Trophoblast cell (in vitro differentiated cells and primary cell): ENCODE measurements at regions not wholly inside any gene's neighbourhood (a gene's known extent, or its start where the extent isn't known, plus 50 kb on each side); places are given as distances from the start of the nearest gene placed in this dataset.

Experiments used
- DNase-seq, 2 donors: peaks; one replicate each; pipeline ENCODE4 v3.0.0-alpha.2; 2016
- H2AFZ ChIP-seq: 2 replicates; pipeline ENCODE4 v1.6.1; 2013; ENCODE audit warnings: low read length, moderate library complexity, mild to moderate bottlenecking; ENCODE audit not compliant: insufficient read depth, poor library complexity
- H2AK5ac ChIP-seq: 2 replicates; pipeline ENCODE4 v1.6.1; 2013; ENCODE audit warnings: mild to moderate bottlenecking, low read length
- H2BK120ac ChIP-seq: 2 replicates; pipeline ENCODE4 v1.6.1; 2013; ENCODE audit warnings: low read length, mild to moderate bottlenecking, moderate library complexity; ENCODE audit not compliant: insufficient read depth, poor library complexity
- H2BK12ac ChIP-seq: 2 replicates; pipeline ENCODE4 v1.6.1; 2013; ENCODE audit warnings: mild to moderate bottlenecking, low read length, moderate library complexity
- H2BK5ac ChIP-seq: 2 replicates; pipeline ENCODE4 v1.6.1; 2013; ENCODE audit warnings: low read length, low read depth, moderate library complexity, mild to moderate bottlenecking; ENCODE audit not compliant: poor library complexity
- H3K14ac ChIP-seq: 2 replicates; pipeline ENCODE4 v1.6.1; 2013; ENCODE audit warnings: mild to moderate bottlenecking, low read length
- H3K18ac ChIP-seq: 2 replicates; pipeline ENCODE4 v1.6.1; 2013; ENCODE audit warnings: mild to moderate bottlenecking, low read length
- H3K23ac ChIP-seq: 2 replicates; pipeline ENCODE4 v1.6.1; 2013; ENCODE audit warnings: low read length
- H3K27ac ChIP-seq: 2 replicates; pipeline ENCODE4 v1.5.1; 2013; ENCODE audit warnings: low read depth, mild to moderate bottlenecking, inconsistent platforms, low read length, moderate library complexity
- H3K27me3 ChIP-seq: 2 replicates; pipeline ENCODE4 v1.6.1; 2013; ENCODE audit warnings: inconsistent platforms, mild to moderate bottlenecking, low read length, moderate library complexity; ENCODE audit not compliant: insufficient read depth
- H3K36me3 ChIP-seq, 2 experiments: 1 replicate in 1 of 2; 2 replicates in 1 of 2; pipeline ENCODE4 v1.6.1; 2013; ENCODE audit warnings: low read length in 2 of 2, mild to moderate bottlenecking in 2 of 2, moderate library complexity in 1 of 2; ENCODE audit not compliant: insufficient read depth in 2 of 2, control insufficient read depth in 1 of 2
- H3K4ac ChIP-seq: 2 replicates; pipeline ENCODE4 v1.6.1; 2013; ENCODE audit warnings: low read depth, mild to moderate bottlenecking, low read length, moderate library complexity
- H3K4me1 ChIP-seq, 2 experiments: 1 replicate in 1 of 2; 2 replicates in 1 of 2; pipeline ENCODE4 v1.6.1; 2013; ENCODE audit warnings: low read length in 2 of 2, mild to moderate bottlenecking in 2 of 2, moderate library complexity in 1 of 2; ENCODE audit not compliant: insufficient read depth in 2 of 2, control insufficient read depth in 1 of 2
- H3K4me2 ChIP-seq: 2 replicates; pipeline ENCODE4 v1.6.1; 2013; ENCODE audit warnings: inconsistent platforms, mild to moderate bottlenecking, low read length, moderate library complexity
- H3K4me3 ChIP-seq: 2 replicates; pipeline ENCODE4 v1.5.1; 2013; ENCODE audit warnings: mild to moderate bottlenecking, low read depth, low read length, inconsistent platforms
- H3K79me1 ChIP-seq: one replicate; pipeline ENCODE4 v1.6.1; 2013; ENCODE audit warnings: low read length
- H3K79me2 ChIP-seq: 2 replicates; pipeline ENCODE4 v1.6.1; 2013; ENCODE audit warnings: low read length, mild to moderate bottlenecking; ENCODE audit not compliant: control insufficient read depth, insufficient read depth, poor library complexity
- H3K9ac ChIP-seq: 2 replicates; pipeline ENCODE4 v1.6.1; 2013; ENCODE audit warnings: mild to moderate bottlenecking, low read length
- H3K9me3 ChIP-seq: 2 replicates; pipeline ENCODE4 v1.6.1; 2013; ENCODE audit warnings: low read depth, mild to moderate bottlenecking, control low read depth, inconsistent platforms, low read length; ENCODE audit not compliant: insufficient read depth
- H4K12ac ChIP-seq: 2 replicates; pipeline ENCODE4 v1.6.1; 2013; ENCODE audit warnings: low read depth, mild to moderate bottlenecking, low read length, moderate library complexity
- H4K8ac ChIP-seq: 2 replicates; pipeline ENCODE4 v1.6.1; 2013; ENCODE audit warnings: low read depth, mild to moderate bottlenecking, low read length, moderate library complexity
- H4K91ac ChIP-seq: one replicate; pipeline ENCODE4 v1.6.1; 2013; ENCODE audit warnings: low read depth, mild to moderate bottlenecking, low read length, moderate library complexity
- WGBS: extraction: QIAGEN DNeasy Blood & Tissue Kit; methylation state at CpG from one replicate; pipeline ENCODE4 v1.1.7; 2013; ENCODE audit warnings: missing lambda C conversion rate; ENCODE audit not compliant: insufficient read length, insufficient coverage; ENCODE audit errors: extremely low coverage; 5-methylcytosine and 5-hydroxymethylcytosine counted together

DNA sequence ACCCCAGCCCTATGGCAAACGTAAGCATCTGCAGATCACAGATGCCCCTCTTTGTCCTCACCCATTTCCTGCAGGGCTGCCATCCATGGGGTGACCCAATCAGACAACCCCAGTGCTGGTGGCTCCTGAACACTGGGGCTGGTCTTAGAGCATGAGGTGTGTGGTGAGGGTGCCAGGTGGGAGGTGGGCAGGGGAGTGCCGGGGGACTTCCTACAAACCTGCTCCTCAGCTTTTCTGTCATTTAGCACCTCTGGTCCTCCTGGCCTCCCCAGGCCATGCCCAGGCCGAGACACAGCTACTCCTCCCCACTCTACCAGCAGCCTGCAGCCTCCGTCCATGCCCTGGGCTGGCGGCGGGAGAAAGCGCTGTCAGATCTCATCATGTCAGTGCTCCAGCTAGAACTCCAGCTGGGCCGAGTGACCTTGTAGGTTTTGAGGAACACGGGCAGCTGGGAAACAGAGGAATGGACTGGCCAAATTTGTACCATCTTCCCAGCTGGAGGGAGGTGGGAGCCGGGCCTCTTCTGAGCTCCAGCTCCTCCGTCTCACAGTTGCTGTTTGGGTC, 157.7 kb upstream of the NECTIN1 start:
- WGBS: no CpG with 5 or more reads among the region's 11 CpGs
- no peaks in the 10 kb centered on the region for H3K79me1 ChIP-seq
- no peak overlapping the region for H4K12ac ChIP-seq

DNA sequence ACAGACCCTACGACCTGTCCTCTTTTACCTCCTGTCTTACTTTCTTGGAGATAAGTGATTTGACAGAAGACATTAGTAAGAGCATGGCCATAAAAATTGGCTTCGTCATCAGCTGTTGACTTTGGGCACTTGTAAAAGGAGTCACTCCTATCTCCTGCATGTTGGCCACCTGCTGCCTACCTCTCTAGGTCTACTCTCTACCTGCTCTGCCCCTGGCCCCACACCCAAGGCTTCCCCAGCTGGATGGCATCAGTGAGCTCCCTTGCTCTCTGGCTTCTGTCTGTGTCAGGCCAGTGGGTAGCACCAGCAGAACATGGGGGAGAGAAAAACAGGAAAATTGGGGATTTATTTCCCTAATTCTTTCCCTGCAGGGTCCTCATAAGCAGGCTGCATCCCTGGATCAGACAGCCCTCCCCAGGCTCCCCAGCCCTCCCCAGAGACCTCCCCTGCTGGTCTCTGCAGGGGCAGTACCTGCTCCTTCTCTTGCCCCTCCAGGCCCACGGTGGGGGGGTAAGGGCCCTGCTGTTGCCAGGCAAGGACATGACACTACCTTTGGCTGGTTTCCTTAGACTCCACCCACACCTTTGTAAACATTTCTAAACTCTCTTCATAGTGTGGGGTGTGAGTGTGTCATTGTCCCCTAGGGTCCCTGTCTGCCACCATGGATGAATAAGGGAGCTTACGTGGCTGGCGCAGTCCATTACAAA, 157.0 kb upstream of the NECTIN1 start:
- Histone ChIP-seq H3K36me3 (no peaks in the 10 kb centered on the region), H4K12ac (no peak overlapping the region), H2BK12ac (no peak overlapping the region), H3K4me2 (no peak overlapping the region), H3K9me3 (peaks cover 3% of the 10 kb centered on the region), H4K91ac (no peak overlapping the region), H4K8ac (no peak overlapping the region), H2BK5ac (no peak overlapping the region), H2BK120ac (no peak overlapping the region), H3K18ac (no peak overlapping the region), H3K27me3 (no peaks in the 10 kb centered on the region), H2AK5ac (no peak overlapping the region), H3K79me1 (no peaks in the 10 kb centered on the region), H3K23ac (no peak overlapping the region), H3K4me1 (peaks cover 0 to 2% of the 10 kb centered on the region in 2 experiments), H3K9ac (no peak overlapping the region), H2AFZ (no peak overlapping the region), H3K27ac (no peak overlapping the region), H3K14ac (no peak overlapping the region), H3K79me2 (no peaks in the 10 kb centered on the region), H3K4ac (no peak overlapping the region), H3K4me3 (no peak overlapping the region)
- DNase-seq: no peak
- WGBS: no CpG with 5 or more reads among the region's 5 CpGs

More for the DNA sequence above, 157.7 kb upstream of the NECTIN1 start:
- Histone ChIP-seq H4K8ac (no peak overlapping the region), H4K91ac (no peak overlapping the region), H3K4me3 (no peak overlapping the region), H2BK120ac (no peak overlapping the region), H3K23ac (no peak overlapping the region), H3K27ac (no peak overlapping the region), H3K4ac (no peak overlapping the region), H3K36me3 (no peaks in the 10 kb centered on the region), H3K27me3 (no peaks in the 10 kb centered on the region), H2BK12ac (no peak overlapping the region), H3K4me2 (no peak overlapping the region), H3K14ac (no peak overlapping the region), H3K79me2 (no peaks in the 10 kb centered on the region), H3K18ac (no peak overlapping the region), H3K9ac (no peak overlapping the region), H2BK5ac (no peak overlapping the region), H2AK5ac (no peak overlapping the region), H3K9me3 (peaks cover 3% of the 10 kb centered on the region), H3K4me1 (peaks cover 0 to 2% of the 10 kb centered on the region in 2 experiments), H2AFZ (no peak overlapping the region)
- DNase-seq: no peak

DNA sequence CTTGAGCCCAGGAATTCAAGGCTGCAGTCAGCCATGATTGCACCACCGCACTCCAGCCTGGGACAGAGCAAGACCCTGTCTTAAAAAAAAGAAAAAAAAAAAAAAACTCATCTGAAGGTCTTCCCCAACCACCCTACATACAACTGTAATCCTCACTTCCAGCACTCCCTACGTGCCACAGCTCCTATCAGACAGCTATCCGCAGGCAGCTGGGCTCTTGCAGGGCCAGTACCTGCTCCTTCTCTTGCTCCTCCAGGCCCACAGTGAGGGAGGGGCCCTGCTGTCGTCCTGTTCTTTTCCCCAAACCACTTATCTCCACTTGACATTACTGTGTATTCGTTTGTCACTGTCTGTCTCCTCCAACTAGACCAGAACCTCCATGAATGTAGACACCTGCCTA, 156.1 kb upstream of the NECTIN1 start:
- no peaks in the 10 kb centered on the region for H3K79me2 ChIP-seq
- no peaks in the 10 kb centered on the region for H3K79me1 ChIP-seq
- H3K14ac ChIP-seq: no peak overlapping the region
- no peak for DNase-seq
- H4K8ac ChIP-seq: no peak overlapping the region
- no peaks in the 10 kb centered on the region for H3K4me1 ChIP-seq
- no peaks in the 10 kb centered on the region for H3K36me3 ChIP-seq
- H4K91ac ChIP-seq: no peak overlapping the region
- H3K18ac ChIP-seq: no peak overlapping the region
- H2BK5ac ChIP-seq: no peak overlapping the region
- H3K4ac ChIP-seq: no peak overlapping the region
- no peaks in the 10 kb centered on the region for H3K27me3 ChIP-seq
- H3K4me2 ChIP-seq: no peak overlapping the region
- no peak overlapping the region for H2BK12ac ChIP-seq
- H3K9me3 ChIP-seq: peaks cover 3% of the 10 kb centered on the region
- H2AK5ac ChIP-seq: no peak overlapping the region
- no peak overlapping the region for H3K9ac ChIP-seq
- H3K4me3 ChIP-seq: no peak overlapping the region
- no peak overlapping the region for H3K23ac ChIP-seq
- no peak overlapping the region for H3K27ac ChIP-seq
- no peak overlapping the region for H2AFZ ChIP-seq
- H2BK120ac ChIP-seq: no peak overlapping the region
- no peak overlapping the region for H4K12ac ChIP-seq
- WGBS: no CpG with 5 or more reads among the region's 5 CpGs

DNA sequence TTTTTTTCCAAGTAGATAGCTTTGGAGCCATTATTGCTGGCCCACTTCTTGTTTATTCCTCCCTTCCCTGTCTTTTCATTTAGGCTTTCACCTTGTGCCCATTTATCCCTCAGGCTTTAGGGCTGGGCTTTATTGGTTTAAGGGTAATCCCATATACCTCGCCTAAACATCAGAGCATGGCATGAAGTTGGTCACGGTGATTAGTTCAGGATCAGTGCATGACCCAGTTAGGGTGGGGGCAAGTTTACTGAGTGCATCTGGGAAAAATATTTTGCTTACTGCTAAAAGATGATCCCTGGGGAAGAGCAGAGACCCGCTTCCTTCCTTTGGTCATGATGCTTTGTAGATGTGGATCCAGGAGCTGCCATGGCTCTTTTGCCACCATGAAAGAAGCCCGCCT, 153.3 kb upstream of the NECTIN1 start:
- Histone ChIP-seq H3K79me2 (no peaks in the 10 kb centered on the region), H3K18ac (no peak overlapping the region), H4K8ac (no peak overlapping the region), H4K91ac (no peak overlapping the region), H3K14ac (no peak overlapping the region), H2BK12ac (no peak overlapping the region), H3K36me3 (no peaks in the 10 kb centered on the region), H3K4me1 (no peaks in the 10 kb centered on the region), H3K27ac (no peak overlapping the region), H3K4ac (no peak overlapping the region), H3K27me3 (no peaks in the 10 kb centered on the region), H3K79me1 (no peaks in the 10 kb centered on the region), H3K9me3 (peaks cover 3% of the 10 kb centered on the region), H4K12ac (no peak overlapping the region), H3K23ac (no peak overlapping the region), H3K4me3 (no peak overlapping the region), H2AFZ (no peak overlapping the region), H2AK5ac (no peak overlapping the region), H2BK120ac (no peak overlapping the region), H2BK5ac (no peak overlapping the region), H3K4me2 (no peak overlapping the region), H3K9ac (no peak overlapping the region)
- no peak for DNase-seq
- no CpG with 5 or more reads among the region's 4 CpGs for WGBS
